GM21515 (cell line): ENCODE measurements at regions not wholly inside any gene's neighbourhood (a gene's known extent, or its start where the extent isn't known, plus 50 kb on each side); places are given as distances from the start of the nearest gene placed in this dataset.
"Not testable (repeated sequence)": the region's sequence is repeated elsewhere in the genome, so short reads cannot be mapped to it uniquely, and the experiment has no call there.

Experiments used
- ATAC-seq: cut with Tn5 transposase; IDR thresholded peaks from one replicate; pipeline ENCODE4 v1.9.1; 2021; ENCODE audit not compliant: unreplicated experiment

DNA sequence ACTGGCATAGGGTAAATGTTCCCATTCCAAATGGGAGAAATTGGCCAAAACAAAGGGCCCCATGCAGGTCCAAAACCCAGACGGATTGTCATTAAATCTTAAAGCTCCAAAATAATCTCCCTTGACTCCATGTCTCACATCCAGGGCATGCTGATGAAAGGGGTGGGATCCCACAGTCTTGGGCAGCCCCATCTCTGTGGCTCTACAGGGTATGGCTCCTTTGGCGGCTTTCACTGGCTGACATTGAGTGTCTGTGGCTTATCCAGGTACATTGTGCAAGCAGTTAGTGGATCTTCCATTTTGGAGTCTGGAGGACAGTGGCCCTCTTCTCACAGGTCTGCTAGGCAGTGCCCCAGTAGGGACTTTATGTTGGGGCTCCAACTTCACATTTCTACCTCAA is 772.9 kb upstream of the INTU start:
- ATAC-seq: no peak

DNA sequence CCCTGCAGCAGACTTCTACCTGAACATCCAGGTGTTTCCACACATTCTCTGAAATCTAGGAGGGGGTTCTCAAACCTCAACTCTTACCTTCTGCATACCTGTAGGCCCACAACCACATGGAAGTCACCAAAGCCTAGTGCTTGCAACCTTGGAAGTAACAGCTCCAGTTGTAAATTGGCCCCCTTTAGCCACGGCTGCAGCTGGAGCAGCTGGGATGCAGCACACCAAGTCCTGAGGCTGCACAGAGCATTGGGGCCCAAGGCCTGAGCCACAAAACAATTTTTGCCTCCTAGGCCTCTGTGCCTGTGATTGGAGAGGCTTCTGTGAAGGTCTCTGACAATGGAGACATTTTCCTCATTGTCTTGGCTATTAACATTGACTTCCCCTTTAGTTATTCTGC is 772.4 kb upstream of the INTU start:
- no peak for ATAC-seq

DNA sequence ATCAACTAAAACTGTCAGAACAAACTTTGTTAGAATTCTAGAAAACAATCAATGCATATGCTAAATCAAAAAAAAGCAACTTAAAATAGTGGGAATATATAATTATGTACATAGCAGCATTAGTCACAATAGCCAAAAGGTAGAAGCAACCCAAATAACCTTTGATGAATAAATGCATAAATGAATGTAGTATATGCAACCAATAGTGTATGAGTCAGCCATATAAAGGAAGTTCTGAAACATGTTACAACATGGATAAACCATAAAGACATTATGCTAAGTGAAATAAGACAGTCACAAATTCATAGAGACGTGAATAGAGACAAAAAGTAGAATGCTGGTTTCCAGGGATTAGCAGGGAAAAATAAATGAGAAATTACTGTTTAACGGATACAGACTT is 762.8 kb upstream of the INTU start:
- ATAC-seq: no peak

DNA sequence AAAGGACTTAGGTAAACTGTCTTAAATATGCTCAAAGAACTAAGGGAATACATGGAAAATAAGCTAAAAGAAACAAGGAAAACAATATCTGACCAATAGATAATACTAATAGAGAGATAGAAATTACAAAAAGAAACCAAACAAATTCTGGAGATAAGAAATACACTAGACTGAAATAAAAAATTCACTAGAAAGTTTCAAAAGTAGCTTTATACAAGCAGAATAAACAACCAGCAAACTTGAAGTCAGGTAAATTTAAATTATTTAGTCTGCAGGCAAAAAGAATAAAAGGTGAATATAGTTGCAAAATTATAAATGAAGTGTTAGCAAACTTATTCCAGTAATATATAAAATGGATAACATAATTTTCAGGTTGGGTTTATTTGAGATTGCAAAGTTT is 760.9 kb upstream of the INTU start:
- ATAC-seq: no peak

DNA sequence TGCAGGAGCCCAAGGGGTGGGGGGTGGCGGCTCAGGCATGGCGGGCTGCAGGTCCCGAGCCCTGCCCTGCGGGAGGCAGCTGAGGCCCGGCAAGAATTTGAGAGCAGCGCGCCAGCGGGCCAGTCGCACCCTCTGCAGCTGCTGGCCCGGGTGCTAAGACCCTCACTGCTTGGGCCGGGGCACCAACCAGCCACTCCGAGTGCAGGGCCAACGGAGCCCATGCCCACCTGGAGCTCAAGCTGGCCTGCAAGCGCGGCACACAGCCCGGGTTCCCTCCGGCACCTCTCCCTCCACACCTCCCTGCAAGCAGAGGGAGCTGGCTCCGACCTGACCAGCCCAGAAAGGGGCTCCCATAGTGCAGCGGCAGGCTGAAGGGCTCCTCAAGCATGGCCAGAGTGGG is 758.2 kb upstream of the INTU start:
- no peak for ATAC-seq

DNA sequence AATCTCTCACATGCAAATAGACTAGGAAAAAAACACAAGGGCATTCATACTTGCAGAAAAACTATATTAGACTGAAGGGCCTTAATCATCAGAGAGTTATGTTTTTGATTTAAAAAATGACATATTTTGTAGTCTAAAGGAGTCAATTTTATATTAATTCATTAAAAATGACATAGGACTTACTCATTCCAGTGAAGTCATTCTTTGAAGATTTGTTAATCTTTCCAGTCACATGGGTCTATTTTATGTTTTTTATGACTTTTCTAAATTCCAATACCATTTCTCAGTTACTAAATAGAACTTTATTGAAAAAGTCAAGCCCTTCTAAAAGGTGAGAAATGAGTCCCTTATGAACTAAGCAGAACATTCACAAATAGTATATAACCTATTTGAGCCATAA is 743.8 kb upstream of the INTU start:
- ATAC-seq: no peak

DNA sequence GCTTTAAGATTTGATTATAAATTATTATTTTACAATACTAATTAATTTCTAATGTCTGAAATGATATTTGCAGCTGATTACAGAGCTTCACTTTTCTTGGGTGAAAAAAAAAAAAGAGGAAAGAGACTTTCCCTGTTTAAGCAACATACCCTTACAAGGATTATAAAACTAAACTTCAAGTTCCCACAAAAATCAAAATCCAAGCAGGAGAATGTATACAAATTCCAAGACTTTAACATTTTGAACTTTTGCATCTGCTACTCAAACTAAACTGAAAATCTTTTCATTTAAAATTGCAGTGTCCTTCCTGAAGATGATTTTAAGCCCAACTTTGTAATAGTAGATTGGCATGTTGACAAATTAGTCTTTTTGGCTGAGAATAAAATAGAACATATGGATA is 742.4 kb upstream of the INTU start:
- ATAC-seq: no peak

DNA sequence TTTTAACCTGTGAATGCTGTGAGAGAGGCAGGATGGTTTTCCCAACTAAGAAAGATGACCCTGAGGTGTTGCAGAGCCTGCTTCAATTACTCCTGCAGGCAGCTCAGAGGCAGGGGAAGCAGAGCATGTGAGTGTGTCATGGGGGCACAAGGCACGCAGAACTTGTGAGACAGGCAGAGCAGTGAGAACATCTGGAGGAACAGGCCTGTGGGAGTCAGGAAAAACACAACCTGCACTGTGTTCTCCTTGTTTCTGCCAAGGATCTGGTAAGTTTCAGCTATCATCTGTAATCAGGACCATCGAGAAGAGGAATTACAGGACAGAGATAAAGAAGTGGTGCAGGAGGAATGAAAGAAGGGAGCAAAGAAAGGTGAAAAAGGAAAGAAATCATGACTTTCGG is 741.8 kb upstream of the INTU start:
- ATAC-seq: no peak

DNA sequence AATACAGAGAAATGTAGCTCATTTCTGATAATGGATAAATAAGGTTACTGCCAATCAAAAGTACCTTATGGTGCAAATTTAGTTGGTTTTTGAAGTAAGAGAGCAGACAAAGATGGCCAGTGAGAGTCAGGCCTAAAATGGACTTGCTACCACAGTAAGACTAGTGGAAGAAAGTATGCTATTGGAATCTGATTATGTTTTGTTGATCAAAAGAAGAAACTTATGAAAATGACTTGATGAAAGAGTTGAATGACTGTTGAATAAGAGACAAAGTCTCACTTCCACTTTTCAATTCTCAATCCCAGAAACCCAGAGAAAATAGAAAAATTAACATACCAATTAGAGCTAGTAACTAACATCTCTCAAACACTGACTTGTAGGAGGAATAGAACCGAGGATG is 737.8 kb upstream of the INTU start:
- ATAC-seq: no peak

DNA sequence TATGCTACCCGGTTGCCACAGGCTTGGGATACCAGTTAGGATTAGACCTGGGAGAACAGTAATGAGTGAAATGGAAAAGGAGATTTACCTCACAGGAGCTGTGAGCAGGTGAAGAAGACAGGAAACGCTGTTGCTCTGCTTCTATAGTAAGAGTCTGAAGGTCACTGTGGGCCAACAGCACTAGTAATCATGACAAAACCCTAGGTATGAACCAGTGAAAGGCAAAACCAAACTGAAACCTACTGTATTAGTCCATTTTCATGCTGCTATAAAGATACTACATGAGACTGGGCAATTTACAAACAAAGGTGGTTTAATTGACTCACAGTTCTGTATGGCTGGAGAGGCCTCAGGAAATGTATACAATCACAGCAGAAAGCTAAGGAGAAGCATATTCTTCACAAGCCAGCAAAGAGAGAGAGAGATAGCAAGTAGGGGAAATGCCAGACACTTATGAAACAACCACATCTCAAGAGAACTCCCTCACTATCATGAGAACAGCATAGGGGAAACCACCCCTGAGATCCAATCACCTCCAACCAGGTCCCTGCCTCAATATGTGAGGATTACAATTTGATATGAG is 736.7 kb upstream of the INTU start:
- ATAC-seq: no peak

DNA sequence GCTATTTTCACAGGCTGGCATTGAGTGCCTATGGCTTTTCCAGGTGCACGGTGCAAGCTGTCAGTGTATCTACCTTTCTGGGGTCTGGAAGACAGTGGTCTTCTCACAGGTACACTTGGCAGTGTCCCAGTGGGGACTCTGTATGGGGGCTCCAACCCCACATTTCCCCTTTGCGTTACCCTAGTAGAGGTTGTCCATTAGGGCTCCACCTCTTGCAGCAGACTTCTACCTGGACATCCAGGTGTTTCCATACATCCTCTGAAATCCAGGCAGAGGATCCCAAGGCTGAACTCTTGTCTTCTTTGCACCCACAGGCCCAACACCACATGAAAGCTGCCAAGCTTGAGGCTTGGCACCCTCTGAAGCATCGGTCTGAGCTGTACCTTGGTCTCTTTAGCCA is 735.7 kb upstream of the INTU start:
- ATAC-seq: no peak

DNA sequence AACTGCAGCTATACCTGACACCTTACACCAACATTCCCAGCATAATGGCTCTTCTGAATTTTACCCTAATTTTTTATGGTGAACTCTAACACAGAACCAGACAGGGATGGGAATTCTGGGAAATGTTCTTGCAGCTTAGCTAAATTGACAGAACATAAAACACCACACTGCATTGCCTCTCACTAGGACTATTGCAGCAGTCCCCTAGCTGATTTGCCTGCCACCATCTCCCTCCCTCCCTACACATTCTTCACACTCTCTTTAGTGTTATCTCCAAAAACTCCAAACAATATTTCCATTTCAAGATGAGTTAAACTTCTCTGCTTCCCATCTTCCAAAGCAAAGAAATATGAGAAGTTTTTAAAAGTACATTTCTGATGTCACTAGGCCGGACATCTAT is 733.9 kb upstream of the INTU start:
- ATAC-seq: no peak

DNA sequence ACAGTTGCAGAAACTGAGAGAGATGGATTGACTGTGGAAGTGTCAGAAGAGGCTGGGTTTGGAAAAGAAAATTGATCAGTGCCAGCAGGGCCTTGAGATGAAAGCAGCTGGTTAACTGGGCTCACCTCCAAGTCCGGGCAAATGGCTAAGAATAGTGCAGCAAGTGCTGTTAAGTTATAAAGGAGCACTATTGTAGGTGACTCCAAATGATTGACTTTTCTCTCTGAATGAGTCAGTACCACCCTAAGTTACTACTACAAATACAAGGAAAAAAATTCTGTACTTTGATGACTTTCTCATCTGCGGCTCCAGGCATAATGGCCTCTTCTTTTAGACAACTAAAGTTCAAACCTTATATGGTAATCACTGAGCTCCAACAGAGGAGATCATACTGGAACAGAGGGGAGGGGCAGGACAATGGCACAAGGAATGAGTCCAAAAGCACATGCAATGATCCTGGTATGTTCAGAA is 733.4 kb upstream of the INTU start:
- no peak for ATAC-seq

DNA sequence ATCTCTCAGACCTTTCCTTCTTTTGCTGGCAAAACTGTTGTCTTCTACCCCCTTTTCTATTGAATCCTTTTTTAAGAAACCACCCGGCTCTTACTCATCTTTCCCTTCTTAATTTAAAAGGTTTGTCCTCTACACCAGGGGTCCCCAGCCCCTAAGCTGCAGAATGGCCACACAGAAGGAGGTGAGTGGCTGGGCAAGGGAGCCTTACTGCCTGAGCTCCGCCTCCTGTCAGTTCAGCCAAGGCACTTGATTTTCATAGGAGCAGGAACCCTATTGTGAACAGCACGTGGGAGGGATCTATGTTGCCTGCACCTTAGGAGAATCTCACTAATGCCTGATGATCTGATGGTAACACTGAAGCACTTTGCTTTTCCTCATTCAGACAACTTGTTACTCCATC is 726.3 kb upstream of the INTU start:
- no peak for ATAC-seq

DNA sequence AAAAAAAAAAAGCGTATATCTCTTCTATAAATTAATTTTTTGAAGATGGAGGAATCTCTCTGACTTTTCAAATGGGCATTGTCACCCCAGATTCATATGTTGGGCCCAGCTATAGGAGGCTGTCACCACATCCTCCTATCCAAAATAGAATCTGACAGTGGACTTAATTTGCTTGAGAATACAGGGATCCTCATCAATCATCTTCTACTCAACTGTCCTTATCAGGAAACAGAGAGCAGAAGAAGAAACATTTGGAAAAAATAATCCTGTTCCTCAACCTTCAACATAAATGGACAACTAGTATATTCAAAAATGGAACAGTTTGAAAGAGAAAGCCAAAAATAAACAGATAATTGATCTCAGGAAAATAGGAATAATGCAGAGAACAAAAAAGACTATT is 725.4 kb upstream of the INTU start:
- ATAC-seq: no peak

DNA sequence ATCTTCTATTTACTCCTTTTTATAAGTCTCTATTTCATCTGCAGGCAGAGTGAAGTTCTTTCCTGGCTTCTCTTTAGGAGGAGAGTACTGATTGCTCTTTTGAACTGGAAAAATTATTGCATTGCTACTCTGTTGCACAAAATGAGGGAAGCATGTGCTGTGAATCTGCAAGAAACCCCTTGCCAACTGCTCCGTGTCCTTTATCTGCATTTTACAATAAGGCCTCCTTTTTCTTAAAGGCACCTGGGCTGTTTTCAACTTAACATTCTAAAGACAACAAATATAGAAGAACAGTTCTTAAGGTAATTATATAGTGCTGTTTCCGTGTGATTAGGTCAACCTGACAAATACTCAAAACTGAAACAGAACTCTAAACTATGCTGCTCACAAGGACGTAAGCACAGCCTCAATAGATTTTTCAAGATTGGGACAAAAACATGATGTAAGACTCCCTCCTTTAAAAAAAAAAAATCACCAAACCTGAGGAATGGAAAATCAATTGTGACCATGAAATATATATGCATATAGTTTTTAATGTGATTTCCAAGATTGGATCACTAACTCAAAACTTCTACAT is 716.6 kb upstream of the INTU start:
- no peak for ATAC-seq

DNA sequence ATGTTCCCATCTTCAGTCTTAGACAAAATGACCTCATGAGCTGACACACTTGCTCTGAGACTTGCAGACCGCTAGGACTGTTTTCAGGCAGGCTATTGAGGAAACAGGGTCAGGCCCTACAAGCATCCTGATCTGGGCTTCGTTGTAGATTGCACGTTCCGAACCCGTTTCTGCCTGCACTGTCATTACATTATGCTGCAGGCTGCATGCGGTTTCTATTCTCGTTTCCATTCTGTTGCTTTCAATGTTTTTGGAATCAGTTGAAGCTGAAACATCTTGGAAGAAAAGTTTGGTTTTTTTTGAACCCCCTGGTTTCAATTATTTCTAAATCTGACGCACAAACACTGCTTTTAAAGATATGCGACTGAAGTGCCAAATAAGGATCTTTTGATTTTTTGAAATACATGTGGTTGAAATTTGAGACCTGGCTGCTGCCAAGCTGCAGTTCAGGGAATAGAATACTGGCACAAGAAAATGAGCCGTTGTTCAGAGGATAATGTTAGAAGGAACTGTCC is 716.1 kb upstream of the INTU start:
- no peak for ATAC-seq

DNA sequence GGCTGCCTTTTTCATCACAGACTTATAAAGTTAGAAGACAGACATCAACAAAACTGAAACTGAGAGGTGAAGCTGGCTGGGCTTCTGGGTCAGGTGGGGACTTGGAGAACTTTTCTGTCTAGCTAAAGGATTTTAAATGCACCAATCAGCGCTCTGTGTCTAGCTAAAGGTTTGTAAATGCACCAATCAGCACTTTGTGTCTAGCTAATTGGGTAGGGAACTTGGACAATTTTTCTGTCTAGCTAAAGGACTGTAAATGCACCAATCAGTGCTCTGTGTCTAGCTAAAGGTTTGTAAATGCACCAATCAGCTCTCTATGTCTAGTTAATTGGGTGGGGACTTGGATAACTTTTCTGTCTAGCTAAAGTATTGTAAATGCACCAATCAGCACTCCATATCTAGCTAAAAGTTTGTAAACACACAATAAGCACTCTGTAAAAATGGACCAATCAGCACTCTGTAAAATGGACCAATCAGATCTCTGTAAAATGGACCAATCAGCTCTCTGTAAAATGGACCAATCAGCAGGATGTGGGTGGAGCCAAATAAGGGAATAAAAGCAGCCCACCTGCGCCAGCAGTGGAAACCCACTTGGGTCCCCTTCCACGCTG is 710.3 kb upstream of the INTU start:
- ATAC-seq: not testable (repeated sequence)

DNA sequence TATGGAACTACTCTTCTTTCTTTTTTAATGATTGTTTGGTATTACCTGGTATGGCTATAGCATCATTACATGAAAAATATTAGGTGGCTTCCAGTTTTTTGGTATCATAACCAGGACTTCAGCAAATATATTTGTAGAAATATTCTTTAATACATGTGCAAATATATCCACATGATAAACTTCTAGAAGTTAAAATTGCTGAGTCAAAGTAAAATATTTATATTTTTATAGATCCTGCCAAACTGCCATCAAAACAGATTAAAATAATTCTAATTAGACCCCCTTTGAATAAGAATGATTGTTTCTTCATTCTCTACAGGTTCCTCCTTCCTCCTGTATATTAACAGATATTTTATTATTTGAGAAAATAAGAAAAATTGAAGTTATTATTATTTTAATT is 708.5 kb upstream of the INTU start:
- no peak for ATAC-seq

DNA sequence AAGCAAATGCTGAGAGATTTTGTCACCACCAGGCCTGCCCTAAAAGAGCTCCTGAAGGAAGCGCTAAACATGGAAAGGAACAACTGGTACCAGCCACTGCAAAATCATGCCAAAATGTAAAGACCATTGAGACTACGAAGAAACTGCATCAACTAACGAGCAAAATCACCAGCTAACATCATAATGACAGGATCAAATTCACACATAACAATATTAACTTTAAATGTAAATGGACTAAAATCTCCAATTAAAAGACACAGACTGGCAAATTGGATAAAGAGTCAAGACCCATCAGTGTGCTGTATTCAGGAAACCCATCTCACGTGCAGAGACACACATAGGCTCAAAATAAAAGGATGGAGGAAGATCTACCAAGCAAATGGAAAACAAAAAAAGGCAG is 702.7 kb upstream of the INTU start:
- ATAC-seq: not testable (repeated sequence)

DNA sequence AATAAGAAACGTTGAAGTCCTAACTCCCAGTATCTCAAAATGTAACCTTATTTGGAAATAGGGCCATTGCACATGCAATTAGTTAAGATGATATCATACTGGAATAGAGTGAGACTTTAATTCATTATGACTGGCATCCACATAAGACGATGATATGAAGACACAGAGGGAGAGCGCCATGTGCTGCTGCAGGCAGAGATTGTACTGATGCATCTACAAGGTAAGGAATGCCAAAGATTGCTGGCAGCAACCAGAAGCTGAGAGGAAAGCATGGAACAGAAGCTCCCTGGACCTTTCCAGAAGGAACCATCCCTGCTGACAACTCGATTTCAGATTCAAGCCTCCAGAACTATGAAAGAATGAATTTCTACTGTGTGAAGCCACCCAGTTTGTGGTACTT is 697.0 kb upstream of the INTU start:
- ATAC-seq: no peak

DNA sequence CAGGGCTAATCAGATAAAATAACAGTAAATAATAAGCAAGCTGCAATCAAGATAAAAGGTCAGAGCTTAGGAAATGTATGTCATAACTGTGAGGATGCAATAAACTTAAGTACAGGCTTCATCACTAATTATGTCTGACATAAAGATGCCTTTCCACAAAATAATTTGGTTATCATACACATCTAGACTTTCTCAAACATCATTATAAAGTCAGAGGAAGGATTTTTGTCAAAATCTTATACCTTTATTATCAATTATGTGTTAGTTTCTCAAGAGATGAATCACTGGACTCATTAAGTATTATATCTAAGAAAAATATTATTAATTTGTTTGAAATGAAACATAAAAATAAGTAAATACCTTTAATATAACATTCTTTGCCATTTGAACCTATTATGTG is 695.4 kb upstream of the INTU start:
- no peak for ATAC-seq
